HEK293T (cell line): ENCODE measurements at regions not wholly inside any gene's neighbourhood (a gene's known extent, or its start where the extent isn't known, plus 50 kb on each side); places are given as distances from the start of the nearest gene placed in this dataset.

Experiments
- FOXK2 ChIP-seq: fragments of 450-650 bp; IDR thresholded peaks from 2 replicates; pipeline ENCODE4 v1.6.1; 2016; ENCODE audit warnings: mild to moderate bottlenecking
- FOXM1 ChIP-seq: fragments of 450-650 bp; IDR thresholded peaks from 2 replicates; pipeline ENCODE4 v1.6.1; 2017; ENCODE audit warnings: mild to moderate bottlenecking, borderline replicate concordance
- SP1 ChIP-seq: fragments of 450-650 bp; IDR thresholded peaks from 2 replicates; pipeline ENCODE4 v1.6.1; 2017

- TF ChIP-seq SP1: no peak
- TF ChIP-seq FOXM1: no peak
- TF ChIP-seq FOXK2: no peak
Measured at GRCh38 chr3:86830566-86830965, 160.4 kb downstream of the VGLL3 start.
